ENCODE measurements at regions not wholly inside any gene's neighbourhood (a gene's known extent, or its start where the extent isn't known, plus 50 kb on each side); places are given as distances from the start of the nearest gene placed in this dataset.

DNA sequence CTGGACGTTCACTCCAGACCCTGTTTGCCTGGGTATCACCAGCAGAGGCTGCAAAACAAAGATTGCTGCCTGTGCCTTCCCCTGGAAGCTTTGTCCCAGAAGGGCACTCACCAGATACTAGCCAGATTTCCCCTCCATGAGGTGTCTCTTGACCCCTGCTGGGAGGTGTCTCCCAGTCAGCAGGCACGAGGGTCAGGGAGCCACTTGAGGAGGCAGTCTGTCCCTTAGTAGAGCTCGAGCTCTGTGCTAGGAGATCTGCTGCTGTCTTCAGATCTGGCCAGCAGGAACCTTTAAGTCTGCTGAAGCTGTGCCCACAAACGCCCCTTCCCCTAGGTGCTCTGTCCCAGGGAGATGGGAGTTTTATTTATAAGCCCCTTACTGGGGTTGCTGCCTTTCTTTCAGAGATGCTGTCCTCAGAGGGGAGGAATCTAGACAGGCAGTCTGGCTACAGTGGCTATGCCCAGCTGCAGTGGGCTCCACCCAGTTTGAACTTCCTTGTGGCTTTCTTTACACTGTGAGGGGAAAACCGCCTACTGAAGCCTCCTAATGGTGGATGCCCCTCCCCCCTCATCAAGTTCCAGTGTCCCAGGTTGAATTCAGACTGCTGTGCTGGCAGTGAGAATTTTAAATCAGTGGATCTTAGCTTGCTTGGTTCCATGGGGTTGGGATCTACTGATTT, 253.9 kb downstream of the SPATA31D1 start:
- H3K4me3 ChIP-seq (ENCODE audit: low read depth in 1 of 2, low read length in 2 of 2): no peak overlapping the region
- no peaks in the 10 kb centered on the region for H3K27me3 ChIP-seq (ENCODE audit: control insufficient read depth in 1 of 2, insufficient read depth in 2 of 2, low read length in 2 of 2)
- H3K27ac ChIP-seq (ENCODE audit: low read depth, low read length): no peak overlapping the region
- H3K9me3 ChIP-seq (ENCODE audit: control insufficient read depth in 1 of 2, low read length in 2 of 2): peaks cover 4% of the 10 kb centered on the region in 2 donors
- H3K4me1 ChIP-seq (ENCODE audit: control insufficient read depth in 1 of 2, insufficient read depth in 2 of 2, low read length in 2 of 2): no peaks in the 10 kb centered on the region
- H3K36me3 ChIP-seq (ENCODE audit: control insufficient read depth in 1 of 2, insufficient read depth in 2 of 2, low read length in 2 of 2): no peaks in the 10 kb centered on the region
- H3K9ac ChIP-seq (ENCODE audit: low read depth in 1 of 2, low read length in 2 of 2): no peak overlapping the region

DNA sequence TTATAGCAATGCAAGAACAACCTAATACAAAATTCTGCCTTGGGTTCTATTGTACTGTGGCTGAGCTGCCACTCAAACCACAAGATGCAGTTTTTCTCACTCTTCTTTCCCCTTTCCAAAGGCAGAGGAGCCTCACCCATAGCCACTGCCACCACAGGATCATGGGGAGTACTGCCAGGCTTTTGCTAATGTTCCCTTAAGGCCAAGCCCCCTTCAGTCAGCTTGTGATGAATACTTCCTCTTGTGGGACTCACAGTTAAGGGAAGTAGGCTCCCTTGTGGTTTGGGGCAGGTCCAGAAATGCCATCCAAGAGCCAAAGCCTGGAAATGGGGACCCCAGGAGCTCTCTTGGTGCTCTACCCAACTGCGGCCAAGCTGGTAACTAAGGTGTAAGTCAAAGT, 258.7 kb downstream of the SPATA31D1 start:
- H3K9ac ChIP-seq (ENCODE audit: low read depth in 1 of 2, low read length in 2 of 2): no peak overlapping the region
- H3K36me3 ChIP-seq (ENCODE audit: control insufficient read depth in 1 of 2, insufficient read depth in 2 of 2, low read length in 2 of 2): no peaks in the 10 kb centered on the region
- no peak overlapping the region for H3K27ac ChIP-seq (ENCODE audit: low read depth, low read length)
- H3K4me3 ChIP-seq (ENCODE audit: low read depth in 1 of 2, low read length in 2 of 2): no peak overlapping the region
- no peaks in the 10 kb centered on the region for H3K4me1 ChIP-seq (ENCODE audit: control insufficient read depth in 1 of 2, insufficient read depth in 2 of 2, low read length in 2 of 2)
- H3K27me3 ChIP-seq (ENCODE audit: control insufficient read depth in 1 of 2, insufficient read depth in 2 of 2, low read length in 2 of 2): no peaks in the 10 kb centered on the region
- peaks cover 0 to 4% of the 10 kb centered on the region in 2 donors for H3K9me3 ChIP-seq (ENCODE audit: control insufficient read depth in 1 of 2, low read length in 2 of 2)

DNA sequence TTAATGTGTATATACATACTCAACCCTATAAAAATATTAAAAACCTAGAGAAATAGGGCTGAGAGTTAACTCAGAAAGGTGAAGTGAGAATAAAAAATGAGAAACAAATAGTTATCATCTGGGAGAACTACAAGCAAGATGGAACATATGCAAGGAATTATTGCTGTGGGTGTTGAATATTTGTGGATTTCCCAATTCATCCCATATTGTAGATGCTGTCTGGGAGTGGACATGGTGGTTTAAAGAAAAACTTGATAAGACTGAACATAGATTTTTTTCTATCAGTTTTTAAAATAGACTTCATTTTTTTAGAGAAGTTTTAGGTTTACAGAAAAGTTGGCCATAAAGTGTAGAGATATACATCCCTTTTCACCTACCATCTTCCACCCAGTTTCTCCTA, 263.5 kb downstream of the SPATA31D1 start:
- no peak overlapping the region for H3K27ac ChIP-seq (ENCODE audit: low read depth, low read length)
- H3K4me3 ChIP-seq (ENCODE audit: low read depth in 1 of 2, low read length in 2 of 2): no peak overlapping the region
- H3K9ac ChIP-seq (ENCODE audit: low read depth in 1 of 2, low read length in 2 of 2): no peak overlapping the region
- no peaks in the 10 kb centered on the region for H3K27me3 ChIP-seq (ENCODE audit: control insufficient read depth in 1 of 2, insufficient read depth in 2 of 2, low read length in 2 of 2)
- no peaks in the 10 kb centered on the region for H3K36me3 ChIP-seq (ENCODE audit: control insufficient read depth in 1 of 2, insufficient read depth in 2 of 2, low read length in 2 of 2)
- no peaks in the 10 kb centered on the region for H3K9me3 ChIP-seq (ENCODE audit: control insufficient read depth in 1 of 2, low read length in 2 of 2)
- H3K4me1 ChIP-seq (ENCODE audit: control insufficient read depth in 1 of 2, insufficient read depth in 2 of 2, low read length in 2 of 2): no peaks in the 10 kb centered on the region

DNA sequence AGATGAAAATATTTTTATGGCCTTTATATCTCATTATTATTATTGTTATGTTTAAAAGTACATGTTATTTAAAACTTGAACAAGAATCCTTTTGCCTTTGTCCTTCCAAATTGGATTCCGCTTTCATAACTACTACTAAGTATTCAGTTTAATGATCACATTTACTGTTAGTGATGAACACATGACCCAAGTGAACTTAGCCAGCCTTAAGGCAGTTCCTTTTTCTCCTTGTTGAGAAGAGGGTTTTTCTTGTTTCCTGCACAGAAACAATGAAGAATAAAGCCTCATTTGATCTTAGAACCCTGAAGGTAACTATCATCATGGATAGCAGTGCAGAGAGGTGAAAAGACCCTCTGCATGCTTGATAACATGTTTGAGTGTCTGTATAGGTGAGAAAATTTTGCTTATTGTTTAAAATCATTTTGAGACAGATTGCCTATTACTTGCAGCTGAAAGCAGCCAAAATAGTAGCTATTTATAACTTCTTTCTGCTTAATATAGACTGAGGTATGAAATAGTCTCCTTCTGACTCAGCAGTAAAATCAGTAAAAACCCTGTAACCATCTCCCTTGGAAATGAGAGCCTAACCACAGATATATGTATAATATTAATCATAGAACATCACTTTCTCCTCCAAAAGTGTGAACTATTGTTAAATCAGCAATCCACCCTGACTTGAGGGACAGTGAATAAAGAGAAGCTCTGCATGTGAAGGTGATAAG, 266.2 kb downstream of the SPATA31D1 start:
- Histone ChIP-seq H3K4me1 (ENCODE audit: control insufficient read depth in 1 of 2, insufficient read depth in 2 of 2, low read length in 2 of 2) (no peaks in the 10 kb centered on the region), H3K27me3 (ENCODE audit: control insufficient read depth in 1 of 2, insufficient read depth in 2 of 2, low read length in 2 of 2) (no peaks in the 10 kb centered on the region), H3K9ac (ENCODE audit: low read depth in 1 of 2, low read length in 2 of 2) (no peak overlapping the region), H3K9me3 (ENCODE audit: control insufficient read depth in 1 of 2, low read length in 2 of 2) (no peaks in the 10 kb centered on the region), H3K27ac (ENCODE audit: low read depth, low read length) (no peak overlapping the region), H3K4me3 (ENCODE audit: low read depth in 1 of 2, low read length in 2 of 2) (no peak overlapping the region), H3K36me3 (ENCODE audit: control insufficient read depth in 1 of 2, insufficient read depth in 2 of 2, low read length in 2 of 2) (no peaks in the 10 kb centered on the region)

DNA sequence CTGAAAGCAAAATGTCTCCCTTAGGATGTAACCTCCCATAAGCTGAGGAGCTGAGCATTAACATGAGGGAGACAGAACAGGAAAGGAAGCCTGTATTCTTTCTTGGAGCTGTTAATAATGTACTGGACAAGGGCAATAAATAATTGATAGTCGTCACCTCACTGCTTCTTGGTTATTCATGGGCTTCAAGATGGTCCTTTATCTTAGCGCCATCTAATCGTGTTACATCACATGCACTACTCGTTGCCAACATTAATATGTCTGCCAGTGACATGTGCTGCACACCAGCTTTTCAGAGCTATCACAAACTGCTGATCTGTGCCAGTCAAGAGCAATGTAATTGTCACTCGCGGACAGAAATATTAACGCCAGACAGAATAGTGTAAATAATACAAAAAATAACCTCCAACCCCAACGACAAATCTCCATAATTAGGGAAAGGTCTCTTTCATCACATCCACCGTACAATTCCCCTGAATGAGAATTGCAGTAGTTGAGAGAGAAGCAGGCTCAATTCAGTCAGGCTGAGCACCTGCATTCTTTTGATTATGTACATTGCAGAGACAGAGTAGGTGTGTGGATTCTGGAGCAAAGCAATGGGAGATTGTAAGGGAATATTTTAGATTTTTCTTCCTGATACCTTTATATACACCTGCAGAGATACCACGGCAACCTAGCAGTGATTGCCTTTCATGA, 267.1 kb downstream of the SPATA31D1 start:
- Histone ChIP-seq H3K9me3 (ENCODE audit: control insufficient read depth in 1 of 2, low read length in 2 of 2) (no peaks in the 10 kb centered on the region), H3K4me1 (ENCODE audit: control insufficient read depth in 1 of 2, insufficient read depth in 2 of 2, low read length in 2 of 2) (no peaks in the 10 kb centered on the region), H3K27me3 (ENCODE audit: control insufficient read depth in 1 of 2, insufficient read depth in 2 of 2, low read length in 2 of 2) (no peaks in the 10 kb centered on the region), H3K27ac (ENCODE audit: low read depth, low read length) (no peak overlapping the region), H3K36me3 (ENCODE audit: control insufficient read depth in 1 of 2, insufficient read depth in 2 of 2, low read length in 2 of 2) (no peaks in the 10 kb centered on the region), H3K9ac (ENCODE audit: low read depth in 1 of 2, low read length in 2 of 2) (no peak overlapping the region), H3K4me3 (ENCODE audit: low read depth in 1 of 2, low read length in 2 of 2) (no peak overlapping the region)

DNA sequence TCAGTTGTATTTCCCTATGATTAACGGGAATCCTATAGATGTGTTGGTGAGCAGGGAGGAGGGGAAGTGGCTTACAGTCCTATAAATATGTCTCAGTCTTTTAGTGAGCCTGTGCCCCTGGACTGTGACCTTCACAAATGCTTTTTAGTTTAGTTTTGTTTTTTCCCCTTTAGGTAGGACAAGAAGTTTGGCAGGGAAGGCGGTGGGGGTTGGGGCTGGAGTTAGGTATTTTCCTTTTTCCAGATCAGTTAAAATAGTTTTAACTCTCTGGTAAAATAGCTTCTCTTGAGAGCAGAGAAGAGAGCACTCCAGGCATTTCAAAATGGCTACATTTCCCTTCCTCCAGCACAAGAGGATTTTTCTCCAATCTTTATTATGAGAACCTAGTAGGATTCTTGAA, 272.1 kb downstream of the SPATA31D1 start:
- no peak overlapping the region for H3K27ac ChIP-seq (ENCODE audit: low read depth, low read length)
- H3K9ac ChIP-seq (ENCODE audit: low read depth in 1 of 2, low read length in 2 of 2): no peak overlapping the region

DNA sequence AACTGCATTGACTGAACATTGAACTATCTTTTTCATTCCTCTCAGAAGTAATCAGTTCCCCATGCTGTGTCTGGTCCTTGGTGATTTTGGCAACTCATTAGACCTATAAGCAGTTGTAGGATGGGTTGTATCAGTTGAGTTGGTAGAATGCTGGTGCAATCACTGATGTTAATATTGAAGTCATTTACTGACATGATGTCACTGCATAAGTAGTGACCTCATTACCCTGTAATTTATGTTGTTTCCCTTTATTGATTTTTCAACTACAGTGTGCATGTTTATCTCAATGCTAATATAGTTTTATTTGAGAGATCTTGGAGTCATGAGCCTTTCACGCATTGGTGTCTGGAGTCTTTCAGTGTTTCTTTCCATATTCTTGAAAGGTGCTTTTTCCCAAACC, 275.0 kb downstream of the SPATA31D1 start:
- H3K27ac ChIP-seq (ENCODE audit: low read depth, low read length): no peak overlapping the region

More for the DNA sequence above, 272.1 kb downstream of the SPATA31D1 start:
- Histone ChIP-seq H3K9me3 (ENCODE audit: control insufficient read depth in 1 of 2, low read length in 2 of 2) (no peaks in the 10 kb centered on the region), H3K36me3 (ENCODE audit: control insufficient read depth in 1 of 2, insufficient read depth in 2 of 2, low read length in 2 of 2) (no peaks in the 10 kb centered on the region), H3K4me3 (ENCODE audit: low read depth in 1 of 2, low read length in 2 of 2) (no peak overlapping the region), H3K4me1 (ENCODE audit: control insufficient read depth in 1 of 2, insufficient read depth in 2 of 2, low read length in 2 of 2) (no peaks in the 10 kb centered on the region), H3K27me3 (ENCODE audit: control insufficient read depth in 1 of 2, insufficient read depth in 2 of 2, low read length in 2 of 2) (no peaks in the 10 kb centered on the region)

DNA sequence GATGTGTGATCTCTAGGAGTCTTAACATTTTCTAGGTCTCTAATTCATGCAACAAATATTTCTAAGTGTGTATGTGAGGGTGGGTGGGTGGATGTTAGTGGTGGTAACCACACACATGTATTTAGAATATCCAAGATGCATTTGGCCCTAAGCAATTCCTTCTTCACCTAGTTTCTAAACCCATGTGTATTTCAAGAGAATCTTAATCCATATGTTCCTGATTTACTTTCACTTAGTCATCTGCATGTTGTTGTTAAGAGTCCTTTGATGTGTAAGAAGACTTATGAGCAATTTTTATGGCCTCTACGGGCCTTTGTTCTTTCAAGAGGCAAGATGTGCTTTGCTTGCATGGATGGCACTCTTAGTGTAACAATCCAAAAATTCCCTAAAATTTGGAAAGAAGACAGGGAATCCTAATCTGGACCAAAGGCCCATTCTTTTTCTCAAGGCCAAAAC, 282.6 kb downstream of the SPATA31D1 start:
- H3K27me3 ChIP-seq (ENCODE audit: control insufficient read depth in 1 of 2, insufficient read depth in 2 of 2, low read length in 2 of 2): no peaks in the 10 kb centered on the region
- no peak overlapping the region for H3K4me3 ChIP-seq (ENCODE audit: low read depth in 1 of 2, low read length in 2 of 2)
- no peak overlapping the region for H3K9ac ChIP-seq (ENCODE audit: low read depth in 1 of 2, low read length in 2 of 2)
- H3K36me3 ChIP-seq (ENCODE audit: control insufficient read depth in 1 of 2, insufficient read depth in 2 of 2, low read length in 2 of 2): no peaks in the 10 kb centered on the region
- no peaks in the 10 kb centered on the region for H3K9me3 ChIP-seq (ENCODE audit: control insufficient read depth in 1 of 2, low read length in 2 of 2)
- no peaks in the 10 kb centered on the region for H3K4me1 ChIP-seq (ENCODE audit: control insufficient read depth in 1 of 2, insufficient read depth in 2 of 2, low read length in 2 of 2)
- no peak overlapping the region for H3K27ac ChIP-seq (ENCODE audit: low read depth, low read length)

More for the DNA sequence above, 275.0 kb downstream of the SPATA31D1 start:
- Histone ChIP-seq H3K9me3 (ENCODE audit: control insufficient read depth in 1 of 2, low read length in 2 of 2) (no peaks in the 10 kb centered on the region), H3K36me3 (ENCODE audit: control insufficient read depth in 1 of 2, insufficient read depth in 2 of 2, low read length in 2 of 2) (no peaks in the 10 kb centered on the region), H3K27me3 (ENCODE audit: control insufficient read depth in 1 of 2, insufficient read depth in 2 of 2, low read length in 2 of 2) (no peaks in the 10 kb centered on the region), H3K4me3 (ENCODE audit: low read depth in 1 of 2, low read length in 2 of 2) (no peak overlapping the region), H3K4me1 (ENCODE audit: control insufficient read depth in 1 of 2, insufficient read depth in 2 of 2, low read length in 2 of 2) (no peaks in the 10 kb centered on the region), H3K9ac (ENCODE audit: low read depth in 1 of 2, low read length in 2 of 2) (no peak overlapping the region)

DNA sequence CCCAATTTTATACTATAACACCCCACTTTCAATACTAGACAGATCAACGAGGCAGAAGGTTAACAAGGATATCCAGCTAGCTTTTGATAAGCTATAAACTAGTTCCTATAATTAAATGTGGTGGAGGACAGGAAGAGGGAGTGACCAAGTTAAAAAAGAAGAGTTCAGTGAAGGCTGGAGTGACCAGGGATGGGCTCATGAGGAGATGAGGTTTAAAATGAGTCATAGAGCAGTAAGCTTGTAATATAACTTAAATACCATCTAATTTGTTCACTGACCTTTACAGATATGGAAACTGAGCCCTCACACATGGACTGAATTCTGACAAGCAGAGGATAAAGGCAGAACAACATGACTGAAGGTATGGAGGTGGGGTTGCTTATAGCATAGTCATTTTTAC, 284.5 kb downstream of the SPATA31D1 start:
- Histone ChIP-seq H3K27me3 (ENCODE audit: control insufficient read depth in 1 of 2, insufficient read depth in 2 of 2, low read length in 2 of 2) (no peaks in the 10 kb centered on the region), H3K4me1 (ENCODE audit: control insufficient read depth in 1 of 2, insufficient read depth in 2 of 2, low read length in 2 of 2) (no peaks in the 10 kb centered on the region), H3K27ac (ENCODE audit: low read depth, low read length) (no peak overlapping the region), H3K9ac (ENCODE audit: low read depth in 1 of 2, low read length in 2 of 2) (no peak overlapping the region), H3K4me3 (ENCODE audit: low read depth in 1 of 2, low read length in 2 of 2) (no peak overlapping the region), H3K36me3 (ENCODE audit: control insufficient read depth in 1 of 2, insufficient read depth in 2 of 2, low read length in 2 of 2) (no peaks in the 10 kb centered on the region), H3K9me3 (ENCODE audit: control insufficient read depth in 1 of 2, low read length in 2 of 2) (no peaks in the 10 kb centered on the region)

DNA sequence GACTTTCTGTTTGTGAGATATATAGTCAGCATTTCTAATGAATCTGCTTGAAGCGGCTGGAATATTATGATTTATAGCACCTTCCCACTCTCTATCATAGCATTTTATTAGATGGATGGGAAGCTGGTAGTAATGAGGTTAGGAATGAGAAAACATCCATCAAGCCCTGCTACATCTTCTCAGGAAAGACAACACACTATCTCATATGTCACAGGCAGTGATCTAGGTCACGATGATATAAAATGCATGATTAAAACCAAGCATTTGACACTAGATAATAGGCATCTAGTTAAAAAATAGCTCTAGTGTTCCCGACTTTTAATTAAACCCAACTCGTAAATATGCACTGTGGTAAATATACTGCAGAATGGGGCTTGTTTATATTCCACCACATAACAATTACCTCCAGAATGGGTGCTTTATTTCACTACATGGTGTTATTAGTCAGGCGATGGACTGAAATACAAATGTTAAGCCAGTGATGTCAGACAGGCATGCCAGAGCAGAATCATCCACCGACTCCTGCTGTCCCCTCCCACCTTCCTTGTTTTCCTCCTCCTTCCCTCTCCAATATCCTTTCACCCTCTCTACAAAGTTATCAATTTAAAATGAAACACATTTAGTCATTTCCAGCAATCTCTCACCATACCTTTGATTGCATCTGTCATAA, 286.8 kb downstream of the SPATA31D1 start:
- no peaks in the 10 kb centered on the region for H3K27me3 ChIP-seq (ENCODE audit: control insufficient read depth in 1 of 2, insufficient read depth in 2 of 2, low read length in 2 of 2)

More for the DNA sequence above, 286.8 kb downstream of the SPATA31D1 start:
- no peak overlapping the region for H3K27ac ChIP-seq (ENCODE audit: low read depth, low read length)
- no peak overlapping the region for H3K4me3 ChIP-seq (ENCODE audit: low read depth in 1 of 2, low read length in 2 of 2)
- H3K4me1 ChIP-seq (ENCODE audit: control insufficient read depth in 1 of 2, insufficient read depth in 2 of 2, low read length in 2 of 2): no peaks in the 10 kb centered on the region
- H3K36me3 ChIP-seq (ENCODE audit: control insufficient read depth in 1 of 2, insufficient read depth in 2 of 2, low read length in 2 of 2): no peaks in the 10 kb centered on the region
- no peaks in the 10 kb centered on the region for H3K9me3 ChIP-seq (ENCODE audit: control insufficient read depth in 1 of 2, low read length in 2 of 2)
- H3K9ac ChIP-seq (ENCODE audit: low read depth in 1 of 2, low read length in 2 of 2): no peak overlapping the region

All from duodenal mucosa (tissue), 2 donors.